IPS DF 6.9 (cell line): ENCODE measurements at regions not wholly inside any gene's neighbourhood (a gene's known extent, or its start where the extent isn't known, plus 50 kb on each side); places are given as distances from the start of the nearest gene placed in this dataset.

ENCODE experiments used
- DNase-seq: peaks from one replicate; pipeline ENCODE4 v3.0.0-alpha.2; 2013; ENCODE audit warnings: low read depth, low spot score
- H3K27ac ChIP-seq: one replicate; pipeline ENCODE4 v1.5.1; 2013; ENCODE audit warnings: low read length, control low read depth
- H3K27me3 ChIP-seq: 2 replicates; pipeline ENCODE4 v1.6.1; 2013; ENCODE audit warnings: mild to moderate bottlenecking, low read length; ENCODE audit not compliant: control insufficient read depth, insufficient read depth
- H3K36me3 ChIP-seq: 2 replicates; pipeline ENCODE4 v1.6.1; 2013; ENCODE audit warnings: low read length; ENCODE audit not compliant: control insufficient read depth, insufficient read depth
- H3K4me1 ChIP-seq: 2 replicates; pipeline ENCODE4 v1.6.1; 2013; ENCODE audit warnings: low read length; ENCODE audit not compliant: control insufficient read depth, insufficient read depth
- H3K4me3 ChIP-seq: 2 replicates; pipeline ENCODE4 v1.5.1; 2013; ENCODE audit warnings: mild to moderate bottlenecking, low read length
- H3K9me3 ChIP-seq: 2 replicates; pipeline ENCODE4 v1.6.1; 2013; ENCODE audit warnings: low read length, inconsistent platforms; ENCODE audit not compliant: control insufficient read depth, insufficient read depth
- WGBS: extraction: QIAGEN DNeasy Blood & Tissue Kit; methylation state at CpG from one replicate; pipeline ENCODE4 v1.1.7; 2013; ENCODE audit warnings: mixed read lengths, missing lambda C conversion rate; ENCODE audit not compliant: insufficient read length, insufficient coverage; 5-methylcytosine and 5-hydroxymethylcytosine counted together

DNA sequence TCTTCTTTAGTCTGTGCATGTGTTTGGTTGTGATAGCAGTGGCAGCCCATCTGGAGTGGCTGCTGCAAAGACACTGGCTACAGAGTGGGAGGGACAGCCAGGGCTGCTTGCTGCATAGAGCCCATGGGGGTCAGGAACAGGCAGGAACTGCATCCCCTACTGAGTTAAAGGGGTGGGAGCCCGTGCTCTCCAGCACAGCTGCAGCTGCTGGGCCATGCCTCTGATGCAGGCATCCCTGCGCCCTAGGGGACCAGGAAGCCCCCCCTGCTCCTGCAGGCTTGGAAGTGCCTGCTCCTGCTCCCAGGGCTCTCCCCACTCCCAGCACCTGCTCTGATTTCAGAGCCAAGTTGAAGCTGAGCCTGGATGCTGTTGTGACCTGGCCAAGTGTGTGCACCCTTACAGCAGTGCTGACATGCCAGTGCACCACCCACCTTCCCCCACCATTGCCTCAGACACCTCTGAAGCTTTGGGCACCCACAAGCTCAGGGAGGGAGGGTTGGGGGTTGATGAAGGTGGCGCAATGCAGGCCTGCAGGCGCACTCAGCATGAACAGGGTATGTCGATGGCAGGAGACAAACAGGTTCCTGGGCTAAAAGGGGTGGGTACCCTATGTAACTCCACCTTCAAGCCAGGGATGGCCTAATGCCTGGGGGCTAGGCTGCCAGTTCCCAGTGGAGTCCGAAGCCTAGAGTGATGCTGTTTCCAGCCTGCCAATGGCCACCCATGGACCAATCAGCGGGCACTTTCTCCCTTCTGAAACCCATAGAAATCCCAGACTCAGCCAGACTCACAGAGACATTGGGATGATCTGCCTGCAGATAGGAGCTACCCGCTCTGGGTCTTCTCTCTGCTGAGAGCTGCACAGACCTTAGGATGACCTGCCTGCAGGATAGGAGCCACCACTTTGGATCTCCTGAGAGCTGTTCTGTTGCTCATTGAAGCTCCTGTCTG, 919.9 kb upstream of the MIR17HG start:
- no peaks in the 10 kb centered on the region for H3K36me3 ChIP-seq
- WGBS, result no CpG with 5 or more reads among the region's 8 CpGs
- H3K9me3 ChIP-seq, result no peaks in the 10 kb centered on the region
- DNase-seq, result no peak
- H3K4me3 ChIP-seq, result no peak overlapping the region
- no peaks in the 10 kb centered on the region for H3K27me3 ChIP-seq
- H3K27ac ChIP-seq, result no peak overlapping the region
- peaks cover 4% of the 10 kb centered on the region; the same call in 1 of the 2 replicates for H3K4me1 ChIP-seq

DNA sequence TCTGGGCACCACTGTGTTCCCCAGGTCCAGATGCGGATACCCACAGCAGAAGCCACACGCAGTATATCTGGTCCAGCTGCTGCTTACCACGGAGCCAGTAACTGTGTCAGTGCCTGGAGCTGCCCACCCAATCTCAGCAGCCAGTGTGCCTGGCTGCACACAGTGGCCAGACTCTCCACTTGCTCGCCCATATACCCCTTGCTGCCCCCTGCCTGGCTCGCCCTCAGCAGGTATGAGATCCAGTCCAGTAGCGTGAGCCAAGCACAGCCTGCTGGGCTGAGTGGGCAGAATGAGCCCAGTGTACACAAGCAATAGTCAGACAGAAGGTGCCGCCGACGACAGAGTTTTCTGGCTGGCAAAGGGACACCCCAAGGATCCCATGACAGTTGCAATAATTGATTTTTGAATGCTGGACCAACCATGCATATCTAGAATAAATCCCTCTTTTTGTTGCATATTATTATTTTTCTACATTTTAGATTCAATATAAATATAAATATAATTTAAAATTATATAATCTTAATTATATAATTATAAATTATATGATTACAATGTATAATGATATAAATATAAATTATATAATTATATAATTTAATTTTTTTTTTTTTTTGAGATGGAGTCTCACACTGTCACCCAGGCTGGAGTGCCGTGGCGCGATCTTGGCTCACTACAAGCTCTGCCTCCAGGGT, 918.8 kb upstream of the MIR17HG start:
- H3K4me1 ChIP-seq, result peaks cover 4% of the 10 kb centered on the region; the same call in 1 of the 2 replicates
- no peaks in the 10 kb centered on the region for H3K9me3 ChIP-seq
- no peak overlapping the region for H3K4me3 ChIP-seq
- H3K27ac ChIP-seq, result no peak overlapping the region
- DNase-seq, result no peak
- H3K27me3 ChIP-seq, result no peaks in the 10 kb centered on the region
- no peaks in the 10 kb centered on the region for H3K36me3 ChIP-seq
- WGBS, result no CpG with 5 or more reads among the region's 12 CpGs

DNA sequence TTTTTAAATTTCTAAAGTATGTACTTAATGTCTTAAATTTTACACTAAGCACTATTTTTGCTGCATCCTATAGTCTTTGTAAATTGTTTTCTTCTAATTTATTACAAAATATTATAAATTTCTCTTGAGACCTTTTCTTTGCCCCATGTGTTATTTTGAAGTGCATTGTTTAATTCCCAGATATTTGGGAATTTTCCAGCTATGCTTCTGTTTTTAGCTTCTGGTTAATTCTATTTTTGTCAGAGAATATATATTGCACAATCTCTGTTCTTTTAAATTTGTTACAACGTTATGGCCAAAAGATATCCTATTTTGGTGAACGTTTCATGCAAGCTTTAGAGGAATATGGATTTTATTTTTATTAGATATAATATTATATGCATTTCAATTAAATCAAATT, 917.4 kb upstream of the MIR17HG start:
- DNase-seq, result no peak
- WGBS, result no CpG with 5 or more reads among the region's 2 CpGs
- no peak overlapping the region for H3K27ac ChIP-seq
- H3K27me3 ChIP-seq, result no peaks in the 10 kb centered on the region
- H3K36me3 ChIP-seq, result no peaks in the 10 kb centered on the region
- H3K9me3 ChIP-seq, result no peaks in the 10 kb centered on the region
- no peak overlapping the region for H3K4me3 ChIP-seq
- H3K4me1 ChIP-seq, result peaks cover 4% of the 10 kb centered on the region; the same call in 1 of the 2 replicates

DNA sequence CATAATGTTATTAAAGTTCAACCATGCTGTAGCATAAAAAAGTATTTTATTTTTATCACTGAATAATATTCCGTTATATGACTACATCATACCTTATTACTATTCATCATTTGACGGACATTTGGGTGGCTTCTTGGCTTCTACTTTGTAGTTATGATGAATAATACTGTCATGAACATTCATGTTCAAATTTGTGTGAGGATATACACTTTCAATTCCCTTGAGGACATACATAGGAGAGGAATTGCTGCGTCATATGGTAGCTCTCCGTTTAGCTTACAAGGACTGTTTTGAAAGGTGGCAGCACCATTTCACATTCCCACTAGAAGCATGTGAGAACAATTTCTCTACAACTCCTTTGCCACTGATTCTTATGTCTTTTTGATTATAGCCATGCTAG, 910.8 kb upstream of the MIR17HG start:
- Histone ChIP-seq H3K27ac (no peak overlapping the region), H3K27me3 (no peaks in the 10 kb centered on the region), H3K36me3 (no peaks in the 10 kb centered on the region), H3K9me3 (no peaks in the 10 kb centered on the region), H3K4me1 (no peaks in the 10 kb centered on the region), H3K4me3 (no peak overlapping the region)
- no CpG with 5 or more reads among the region's 4 CpGs for WGBS
- DNase-seq, result no peak

DNA sequence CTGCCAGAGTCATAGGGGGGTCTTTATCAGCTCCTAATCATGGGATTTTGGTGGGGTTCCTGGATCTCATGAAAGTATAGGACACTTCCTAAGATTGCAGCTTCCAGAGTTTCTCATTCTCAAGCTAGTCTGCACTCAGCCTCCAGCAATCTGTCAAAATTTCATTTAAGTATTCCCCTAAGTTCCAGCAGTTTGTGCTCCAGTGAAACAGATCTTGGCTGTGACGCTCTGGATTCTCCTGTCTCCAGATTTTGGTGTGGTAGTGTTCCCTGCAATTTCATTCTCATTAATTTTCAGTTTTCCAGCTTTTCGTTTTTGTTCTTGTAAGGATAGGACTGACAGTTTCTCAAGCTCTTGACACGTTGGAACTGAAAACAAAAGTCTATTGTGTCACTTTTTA, 908.9 kb upstream of the MIR17HG start:
- Histone ChIP-seq H3K9me3 (no peaks in the 10 kb centered on the region), H3K36me3 (no peaks in the 10 kb centered on the region), H3K4me3 (no peak overlapping the region), H3K27me3 (no peaks in the 10 kb centered on the region), H3K4me1 (no peaks in the 10 kb centered on the region), H3K27ac (no peak overlapping the region)
- no CpG with 5 or more reads among the region's 3 CpGs for WGBS
- DNase-seq, result no peak

DNA sequence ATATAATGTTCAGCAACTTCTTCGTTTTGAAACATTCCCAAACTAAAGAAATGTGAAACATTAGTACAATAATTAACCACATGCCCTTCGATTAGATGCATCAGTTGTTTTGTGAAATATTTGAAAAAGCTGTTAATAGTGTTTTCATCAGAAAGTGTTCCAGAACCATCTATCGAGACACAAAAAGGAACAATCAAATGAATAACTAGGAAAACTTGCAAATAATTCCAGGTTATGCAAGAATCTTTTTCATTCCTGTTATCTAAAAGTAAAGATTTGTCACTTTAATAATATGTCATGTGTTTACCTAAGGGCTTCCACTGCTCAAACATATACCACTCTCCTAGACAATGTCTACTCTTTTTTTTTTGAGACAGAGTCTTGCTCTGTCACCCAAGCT, 904.2 kb upstream of the MIR17HG start:
- Histone ChIP-seq H3K9me3 (no peaks in the 10 kb centered on the region), H3K4me3 (no peak overlapping the region), H3K36me3 (no peaks in the 10 kb centered on the region), H3K27me3 (no peaks in the 10 kb centered on the region), H3K4me1 (no peaks in the 10 kb centered on the region), H3K27ac (no peak overlapping the region)
- DNase-seq, result no peak
- WGBS, result no CpG with 5 or more reads among the region's 3 CpGs

DNA sequence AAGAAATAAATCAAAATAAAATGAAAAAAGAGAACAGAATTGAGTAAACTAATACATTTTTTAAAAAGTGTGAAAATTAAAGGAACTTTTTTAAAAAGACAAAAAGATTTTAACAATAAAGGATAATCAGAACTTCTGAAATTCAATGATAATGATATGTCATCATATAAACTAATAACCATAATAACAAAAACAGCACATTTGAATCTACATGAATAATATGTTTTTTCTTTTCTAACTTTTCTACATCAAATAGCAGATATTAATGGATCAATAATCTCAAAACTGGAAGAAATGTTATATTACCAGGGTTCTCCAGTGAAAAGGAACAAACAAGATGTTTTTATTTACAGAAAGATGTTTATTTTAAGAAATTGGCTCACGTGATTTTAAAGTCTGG, 903.3 kb upstream of the MIR17HG start:
- H3K36me3 ChIP-seq, result no peaks in the 10 kb centered on the region
- H3K9me3 ChIP-seq, result no peaks in the 10 kb centered on the region
- H3K4me1 ChIP-seq, result no peaks in the 10 kb centered on the region
- WGBS, result no CpG with 5 or more reads among the region's 1 CpG
- no peak overlapping the region for H3K27ac ChIP-seq
- H3K4me3 ChIP-seq, result no peak overlapping the region
- H3K27me3 ChIP-seq, result no peaks in the 10 kb centered on the region
- no peak for DNase-seq

DNA sequence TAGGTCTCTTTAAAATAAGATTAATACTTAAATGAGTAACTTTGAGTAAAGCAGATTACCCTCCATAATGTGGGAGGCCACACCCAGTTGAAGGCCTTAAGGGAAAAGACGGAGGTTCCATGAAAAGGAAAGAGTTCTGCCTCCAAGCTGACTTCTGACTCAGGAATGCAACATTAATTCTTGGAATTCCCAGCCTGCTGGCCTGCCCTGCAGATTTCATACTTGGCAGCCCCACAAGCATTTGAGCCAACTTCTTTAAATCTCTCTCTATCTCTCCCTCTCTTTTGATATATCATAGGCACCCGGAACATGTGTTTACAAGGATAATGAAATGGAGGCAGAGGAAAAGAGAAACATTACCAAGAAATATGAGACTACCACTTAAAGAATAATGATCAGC, 902.3 kb upstream of the MIR17HG start:
- Histone ChIP-seq H3K4me1 (no peaks in the 10 kb centered on the region), H3K36me3 (no peaks in the 10 kb centered on the region), H3K27ac (no peak overlapping the region), H3K27me3 (no peaks in the 10 kb centered on the region), H3K4me3 (no peak overlapping the region), H3K9me3 (no peaks in the 10 kb centered on the region)
- WGBS, result no CpG with 5 or more reads among the region's 2 CpGs
- DNase-seq, result no peak

DNA sequence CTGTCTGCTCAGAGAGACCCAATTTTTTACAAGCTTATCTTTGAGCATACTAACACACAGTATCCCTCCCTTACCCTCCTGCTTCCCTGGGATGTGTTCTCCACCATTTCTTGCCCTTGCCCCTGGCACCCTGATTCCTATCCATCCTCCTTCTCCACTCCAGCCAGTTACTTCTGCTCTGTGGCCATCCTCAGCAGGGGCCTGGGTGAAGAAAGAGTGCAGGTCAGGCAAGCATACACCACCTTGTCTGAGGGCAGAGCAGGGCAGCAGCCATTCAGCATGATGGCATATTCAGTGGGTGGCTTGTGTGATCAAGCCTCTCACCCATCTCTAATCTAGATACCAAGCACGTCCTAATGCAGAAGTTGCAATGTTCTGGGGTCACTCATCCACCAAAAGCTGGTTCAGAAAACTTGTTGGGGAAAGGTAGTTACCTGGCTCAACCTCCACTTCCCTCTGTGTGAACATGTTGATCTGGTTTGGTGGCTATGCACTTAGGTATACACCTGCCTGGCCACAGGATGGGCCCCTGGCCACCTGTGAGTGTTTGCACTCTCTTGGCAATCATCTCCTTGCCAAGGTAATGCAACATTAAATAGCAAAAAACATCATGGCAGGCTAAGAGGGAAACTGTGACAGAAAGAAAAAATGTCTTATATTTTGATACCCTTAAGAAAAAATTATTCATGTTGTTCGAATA, 900.3 kb upstream of the MIR17HG start:
- Histone ChIP-seq H3K4me1 (no peaks in the 10 kb centered on the region), H3K4me3 (no peak overlapping the region), H3K27me3 (no peaks in the 10 kb centered on the region), H3K9me3 (no peaks in the 10 kb centered on the region), H3K36me3 (no peaks in the 10 kb centered on the region), H3K27ac (no peak overlapping the region)
- no peak for DNase-seq
- WGBS, result no CpG with 5 or more reads among the region's 2 CpGs

DNA sequence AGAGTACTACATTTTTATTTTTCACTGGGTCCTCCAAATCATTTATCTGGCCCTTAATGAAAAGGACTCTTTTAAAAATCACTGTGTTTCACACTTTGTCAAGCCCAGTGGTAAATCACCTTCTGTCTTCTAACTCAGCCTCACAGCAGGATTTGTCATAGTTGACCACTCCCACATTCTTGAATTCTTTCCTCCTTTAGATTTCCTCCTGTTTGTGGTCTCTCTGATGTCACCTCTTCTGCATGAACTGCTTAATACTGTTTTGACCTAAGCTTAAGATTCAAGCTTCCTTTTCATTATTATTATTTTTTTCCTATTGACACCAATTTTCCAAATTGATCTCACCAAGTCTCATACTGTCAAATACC, 899.8 kb upstream of the MIR17HG start:
- no peak overlapping the region for H3K4me3 ChIP-seq
- no peak overlapping the region for H3K27ac ChIP-seq
- H3K36me3 ChIP-seq, result no peaks in the 10 kb centered on the region
- H3K9me3 ChIP-seq, result no peaks in the 10 kb centered on the region
- H3K4me1 ChIP-seq, result no peaks in the 10 kb centered on the region
- no peak for DNase-seq
- no peaks in the 10 kb centered on the region for H3K27me3 ChIP-seq
